ENCODE measurements at regions not wholly inside any gene's neighbourhood (a gene's known extent, or its start where the extent isn't known, plus 50 kb on each side); places are given as distances from the start of the nearest gene placed in this dataset.

- Histone ChIP-seq H3K4ac (ENCODE audit: low read depth in 1 of 2, low read length in 2 of 2) (no peak overlapping the region), H3K4me2 (ENCODE audit: low read length, poor library complexity, severe bottlenecking) (no peak overlapping the region), H4K91ac (ENCODE audit: low read length) (no peak overlapping the region), H3K79me1 (replicated peaks; ENCODE audit: low read length, poor library complexity, severe bottlenecking) (no peaks in the 10 kb centered on the region), H3K27me3 (ENCODE audit: control insufficient read depth in 1 of 2, insufficient read depth in 1 of 2, low read length in 2 of 2) (peaks cover 0 to 48% of the 10 kb centered on the region in 2 experiments), H2BK15ac (ENCODE audit: low read depth, poor library complexity, severe bottlenecking) (no peak overlapping the region), H2AFZ (ENCODE audit: low read depth, low read length) (no peak overlapping the region), H2AK5ac (ENCODE audit: low read length, severe bottlenecking) (no peak overlapping the region), H3K9ac (ENCODE audit: low read length) (no peak overlapping the region), H3K18ac (ENCODE audit: low read depth in 1 of 2, low read length in 2 of 2) (no peak overlapping the region), H3K4me1 (ENCODE audit: control insufficient read depth, insufficient read depth, low read depth, low read length) (no peaks in the 10 kb centered on the region), H3K9me3 (ENCODE audit: control insufficient read depth, low read length) (no peaks in the 10 kb centered on the region), H3K14ac (ENCODE audit: low read length in 2 of 2) (no peak overlapping the region), H3K23ac (ENCODE audit: low read length in 2 of 2) (no peak overlapping the region), H3K36me3 (ENCODE audit: control insufficient read depth in 1 of 2, insufficient read depth in 2 of 2, low read depth in 1 of 2, low read length in 2 of 2) (no peaks in the 10 kb centered on the region), H3K27ac (ENCODE audit: low read length, poor library complexity, severe bottlenecking) (no peak overlapping the region), H2BK120ac (ENCODE audit: low read depth, low read length) (no peak overlapping the region), H3K4me3 (ENCODE audit: insufficient read depth in 1 of 2, low read depth in 1 of 2, low read length in 2 of 2) (no peak overlapping the region), H4K8ac (ENCODE audit: low read length) (no peak overlapping the region), H2BK5ac (ENCODE audit: low read depth, low read length, poor library complexity, severe bottlenecking) (no peak overlapping the region), H2BK12ac (ENCODE audit: low read length in 2 of 2) (no peak overlapping the region)
- WGBS, result 72% methylated on average over 11 of the region's 11 CpGs
- no peak for DNase-seq
Observed at GRCh38 chr10:117796130-117796745, 250.5 kb downstream of the RAB11FIP2 start.

DNA sequence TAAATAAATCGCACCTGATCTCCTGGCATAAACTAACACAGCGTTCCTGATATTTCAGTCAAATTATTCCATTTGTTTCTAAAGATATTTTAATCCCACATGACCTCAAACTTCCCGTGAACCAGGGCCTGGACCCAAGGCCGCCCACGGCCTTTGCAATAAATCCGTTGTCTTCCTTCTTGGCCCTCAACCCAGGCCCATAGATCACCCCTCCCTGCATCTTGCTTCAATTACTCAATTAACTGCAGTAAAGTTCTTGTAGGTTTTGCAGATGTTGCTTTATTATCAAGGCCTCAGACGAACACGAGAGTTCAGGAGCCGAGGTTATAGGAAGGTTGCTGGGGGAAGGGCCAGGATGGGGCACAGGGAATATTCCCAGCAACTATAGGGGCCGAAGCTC lies 249.4 kb downstream of the RAB11FIP2 start:
- H4K91ac ChIP-seq (ENCODE audit: low read length), result no peak overlapping the region
- no peak overlapping the region for H3K4ac ChIP-seq (ENCODE audit: low read depth in 1 of 2, low read length in 2 of 2)

GRCh38 chr10:117801691-117802090 lies 245.1 kb downstream of the RAB11FIP2 start:
- Histone ChIP-seq H3K27me3 (ENCODE audit: control insufficient read depth in 1 of 2, insufficient read depth in 1 of 2, low read length in 2 of 2) (peaks cover 0 to 33% of the 10 kb centered on the region in 2 experiments), H3K36me3 (ENCODE audit: control insufficient read depth in 1 of 2, insufficient read depth in 2 of 2, low read depth in 1 of 2, low read length in 2 of 2) (no peaks in the 10 kb centered on the region), H2BK120ac (ENCODE audit: low read depth, low read length) (no peak overlapping the region), H2BK5ac (ENCODE audit: low read depth, low read length, poor library complexity, severe bottlenecking) (no peak overlapping the region), H3K4ac (ENCODE audit: low read depth in 1 of 2, low read length in 2 of 2) (no peak overlapping the region), H3K4me2 (ENCODE audit: low read length, poor library complexity, severe bottlenecking) (no peak overlapping the region), H3K79me1 (replicated peaks; ENCODE audit: low read length, poor library complexity, severe bottlenecking) (no peaks in the 10 kb centered on the region), H3K9ac (ENCODE audit: low read length) (no peak overlapping the region), H2BK12ac (ENCODE audit: low read length in 2 of 2) (no peak overlapping the region), H3K14ac (ENCODE audit: low read length in 2 of 2) (no peak overlapping the region), H3K27ac (ENCODE audit: low read length, poor library complexity, severe bottlenecking) (no peak overlapping the region), H3K4me3 (ENCODE audit: insufficient read depth in 1 of 2, low read depth in 1 of 2, low read length in 2 of 2) (no peak overlapping the region), H2AK5ac (ENCODE audit: low read length, severe bottlenecking) (no peak overlapping the region), H3K23ac (ENCODE audit: low read length in 2 of 2) (no peak overlapping the region), H3K9me3 (ENCODE audit: control insufficient read depth, low read length) (no peaks in the 10 kb centered on the region), H2BK15ac (ENCODE audit: low read depth, poor library complexity, severe bottlenecking) (no peak overlapping the region), H3K18ac (ENCODE audit: low read depth in 1 of 2, low read length in 2 of 2) (no peak overlapping the region), H4K91ac (ENCODE audit: low read length) (no peak overlapping the region), H4K8ac (ENCODE audit: low read length) (no peak overlapping the region), H2AFZ (ENCODE audit: low read depth, low read length) (no peak overlapping the region), H3K4me1 (ENCODE audit: control insufficient read depth, insufficient read depth, low read depth, low read length) (no peaks in the 10 kb centered on the region)
- WGBS, result 65% methylated on average over 7 of the region's 7 CpGs
- no peak for DNase-seq

More for the DNA sequence above, 249.4 kb downstream of the RAB11FIP2 start:
- Histone ChIP-seq H2BK5ac (ENCODE audit: low read depth, low read length, poor library complexity, severe bottlenecking) (no peak overlapping the region), H3K27ac (ENCODE audit: low read length, poor library complexity, severe bottlenecking) (no peak overlapping the region), H3K9ac (ENCODE audit: low read length) (no peak overlapping the region), H2BK12ac (ENCODE audit: low read length in 2 of 2) (no peak overlapping the region), H3K14ac (ENCODE audit: low read length in 2 of 2) (no peak overlapping the region), H3K18ac (ENCODE audit: low read depth in 1 of 2, low read length in 2 of 2) (no peak overlapping the region), H2BK120ac (ENCODE audit: low read depth, low read length) (no peak overlapping the region), H2AK5ac (ENCODE audit: low read length, severe bottlenecking) (no peak overlapping the region), H2AFZ (ENCODE audit: low read depth, low read length) (no peak overlapping the region), H3K36me3 (ENCODE audit: control insufficient read depth in 1 of 2, insufficient read depth in 2 of 2, low read depth in 1 of 2, low read length in 2 of 2) (no peaks in the 10 kb centered on the region), H3K4me1 (ENCODE audit: control insufficient read depth, insufficient read depth, low read depth, low read length) (no peaks in the 10 kb centered on the region), H3K4me3 (ENCODE audit: insufficient read depth in 1 of 2, low read depth in 1 of 2, low read length in 2 of 2) (no peak overlapping the region), H3K23ac (ENCODE audit: low read length in 2 of 2) (no peak overlapping the region), H2BK15ac (ENCODE audit: low read depth, poor library complexity, severe bottlenecking) (no peak overlapping the region), H3K79me1 (replicated peaks; ENCODE audit: low read length, poor library complexity, severe bottlenecking) (no peaks in the 10 kb centered on the region), H3K4me2 (ENCODE audit: low read length, poor library complexity, severe bottlenecking) (no peak overlapping the region), H4K8ac (ENCODE audit: low read length) (no peak overlapping the region), H3K27me3 (ENCODE audit: control insufficient read depth in 1 of 2, insufficient read depth in 1 of 2, low read length in 2 of 2) (peaks cover 0 to 38% of the 10 kb centered on the region in 2 experiments), H3K9me3 (ENCODE audit: control insufficient read depth, low read length) (no peaks in the 10 kb centered on the region)
- 86% methylated on average over 9 of the region's 10 CpGs for WGBS
- DNase-seq, result no peak

GRCh38 chr10:117804470-117805011 lies 242.2 kb downstream of the RAB11FIP2 start:
- H4K8ac ChIP-seq (ENCODE audit: low read length), result no peak overlapping the region
- H3K14ac ChIP-seq (ENCODE audit: low read length in 2 of 2), result no peak overlapping the region

More at GRCh38 chr10:117804470-117805011, 242.2 kb downstream of the RAB11FIP2 start:
- Histone ChIP-seq H2BK12ac (ENCODE audit: low read length in 2 of 2) (no peak overlapping the region), H3K23ac (ENCODE audit: low read length in 2 of 2) (no peak overlapping the region), H3K79me1 (replicated peaks; ENCODE audit: low read length, poor library complexity, severe bottlenecking) (no peaks in the 10 kb centered on the region), H2BK15ac (ENCODE audit: low read depth, poor library complexity, severe bottlenecking) (no peak overlapping the region), H3K9ac (ENCODE audit: low read length) (no peak overlapping the region), H2AK5ac (ENCODE audit: low read length, severe bottlenecking) (no peak overlapping the region), H3K9me3 (ENCODE audit: control insufficient read depth, low read length) (no peaks in the 10 kb centered on the region), H2BK120ac (ENCODE audit: low read depth, low read length) (no peak overlapping the region), H3K4ac (ENCODE audit: low read depth in 1 of 2, low read length in 2 of 2) (no peak overlapping the region), H3K18ac (ENCODE audit: low read depth in 1 of 2, low read length in 2 of 2) (no peak overlapping the region), H3K4me1 (ENCODE audit: control insufficient read depth, insufficient read depth, low read depth, low read length) (no peaks in the 10 kb centered on the region), H2AFZ (ENCODE audit: low read depth, low read length) (no peak overlapping the region), H3K4me2 (ENCODE audit: low read length, poor library complexity, severe bottlenecking) (no peak overlapping the region), H2BK5ac (ENCODE audit: low read depth, low read length, poor library complexity, severe bottlenecking) (no peak overlapping the region), H3K36me3 (ENCODE audit: control insufficient read depth in 1 of 2, insufficient read depth in 2 of 2, low read depth in 1 of 2, low read length in 2 of 2) (no peaks in the 10 kb centered on the region), H3K4me3 (ENCODE audit: insufficient read depth in 1 of 2, low read depth in 1 of 2, low read length in 2 of 2) (no peak overlapping the region), H4K91ac (ENCODE audit: low read length) (no peak overlapping the region), H3K27ac (ENCODE audit: low read length, poor library complexity, severe bottlenecking) (no peak overlapping the region), H3K27me3 (ENCODE audit: control insufficient read depth in 1 of 2, insufficient read depth in 1 of 2, low read length in 2 of 2) (peaks cover 0 to 31% of the 10 kb centered on the region in 2 experiments)
- WGBS, result 82% methylated on average over 13 of the region's 13 CpGs
- DNase-seq, result no peak
